ENCODE measurements at regions not wholly inside any gene's neighbourhood (a gene's known extent, or its start where the extent isn't known, plus 50 kb on each side); places are given as distances from the start of the nearest gene placed in this dataset.
"Not testable (repeated sequence)": the region's sequence is repeated elsewhere in the genome, so short reads cannot be mapped to it uniquely, and the experiment has no call there.

GRCh38 chr7:56697058-56697457 is 435.2 kb downstream of the ZNF479 start:
- DNase-seq: not testable (repeated sequence)

DNA sequence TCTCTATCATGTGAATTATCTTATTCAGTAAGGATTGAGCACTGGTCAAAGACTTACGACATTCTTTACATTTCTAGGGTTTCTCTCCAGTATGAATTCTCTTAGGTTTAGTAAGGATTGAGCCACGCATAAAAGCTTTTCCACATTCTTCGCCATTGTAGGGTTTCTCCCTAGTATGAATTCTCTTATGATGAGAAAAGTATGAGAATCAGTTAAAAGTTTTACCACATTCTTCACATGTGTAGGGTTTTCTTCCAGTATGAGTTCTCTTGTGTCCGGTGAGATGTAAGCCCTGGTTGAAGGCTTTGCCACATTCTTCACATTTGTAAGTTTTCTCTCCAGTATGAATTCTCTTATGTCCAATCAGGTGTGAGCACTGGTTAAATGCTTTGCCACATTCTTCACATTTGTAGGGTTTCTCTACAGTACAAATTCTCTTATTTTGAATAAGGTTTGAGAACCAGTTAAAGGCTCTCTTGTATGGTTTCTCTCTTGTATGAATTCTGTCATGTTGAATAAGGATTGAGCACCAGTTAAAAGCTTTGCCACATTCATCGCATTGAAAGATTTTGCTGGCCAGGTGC is 445.9 kb downstream of the ZNF479 start:
- DNase-seq: no peak

DNA sequence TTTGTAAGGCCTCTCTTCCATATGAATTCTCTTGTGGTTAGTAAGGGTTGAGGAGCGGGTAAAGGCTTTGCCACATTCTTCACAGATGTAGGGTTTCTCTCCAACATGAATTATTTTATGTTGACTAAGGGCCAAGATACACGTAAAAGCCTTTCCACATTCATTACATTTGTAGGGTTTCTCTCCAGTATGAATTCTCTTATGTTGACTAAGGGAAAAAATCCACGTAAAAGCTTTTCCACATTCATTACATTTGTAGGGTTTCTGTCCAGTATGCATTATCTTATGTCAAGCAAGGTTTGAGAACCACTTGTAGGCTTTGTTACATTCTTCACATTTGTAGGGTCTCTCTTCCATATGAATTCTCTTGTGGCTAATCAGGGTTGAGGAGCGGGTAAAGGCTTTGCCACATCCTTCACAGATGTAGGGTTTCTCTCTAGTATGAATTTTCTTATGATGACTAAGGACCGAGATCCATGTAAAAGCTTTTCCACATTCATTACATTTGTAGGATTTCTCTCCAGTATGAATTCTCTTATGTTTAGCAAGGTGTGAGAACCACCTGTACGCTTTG is 493.0 kb downstream of the ZNF479 start:
- DNase-seq: no peak

DNA sequence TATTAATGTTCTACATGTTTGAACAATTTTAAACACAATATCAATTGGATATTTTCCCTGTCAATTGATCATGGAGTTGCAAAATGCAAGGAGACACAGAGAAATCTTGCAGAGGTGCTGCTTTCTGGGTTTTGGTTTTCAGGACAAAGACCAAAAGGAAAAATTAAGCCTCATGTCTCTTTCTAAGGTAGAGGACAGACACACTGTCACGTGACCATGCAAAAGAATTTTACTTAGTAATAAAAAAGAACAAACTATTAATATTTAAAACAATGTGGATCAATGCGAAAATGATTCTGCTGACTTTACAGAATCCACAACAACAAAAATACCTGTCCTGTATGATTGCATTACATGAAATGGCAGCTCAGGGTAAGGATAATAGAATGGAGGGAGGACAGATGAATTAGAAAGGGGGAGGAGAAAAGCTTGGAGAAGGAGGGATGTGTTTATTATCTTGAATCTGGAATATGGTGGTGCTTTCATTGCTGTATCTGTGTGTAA is 493.7 kb upstream of the NUPR2 start:
- DNase-seq: no peak

DNA sequence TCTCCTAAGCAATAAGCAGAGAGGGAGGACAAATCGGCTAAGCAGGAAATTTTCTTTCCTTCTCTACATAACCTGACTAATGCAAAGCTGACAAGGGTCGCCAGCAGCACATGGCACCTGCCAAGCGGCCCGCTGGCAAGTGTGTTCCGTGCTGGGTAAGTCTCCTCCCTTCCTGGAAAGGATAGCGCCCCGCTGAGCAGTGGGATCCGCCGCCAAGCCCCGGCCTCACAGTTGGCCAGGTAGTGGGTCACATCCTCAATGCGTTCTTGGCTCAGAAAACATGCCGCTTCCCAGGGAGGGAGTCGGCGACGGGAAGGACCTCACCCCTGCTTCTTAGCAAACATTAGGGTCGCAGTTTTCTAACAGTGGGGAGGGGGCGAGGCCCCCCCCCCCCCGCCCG is 488.9 kb upstream of the NUPR2 start:
- DNase-seq: no peak

DNA sequence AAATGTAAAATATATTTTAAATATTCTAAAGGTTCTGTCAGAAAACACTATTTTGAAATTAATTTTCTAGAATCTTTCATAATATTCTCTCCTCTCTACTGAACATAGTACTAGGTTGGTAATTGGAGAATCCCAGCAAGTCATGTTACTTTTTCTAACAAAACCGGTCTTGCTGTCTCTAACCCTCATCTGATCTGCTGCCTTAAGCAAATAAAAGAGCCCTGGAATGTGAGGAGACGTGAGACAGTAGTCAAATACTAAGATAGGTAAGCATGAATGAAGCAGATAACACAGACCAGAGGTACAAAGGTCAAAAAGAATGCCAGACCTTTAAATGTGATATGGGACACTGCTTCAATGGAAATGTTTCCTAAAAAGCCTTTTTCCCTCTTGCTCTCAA is 462.4 kb upstream of the NUPR2 start:
- DNase-seq: no peak

DNA sequence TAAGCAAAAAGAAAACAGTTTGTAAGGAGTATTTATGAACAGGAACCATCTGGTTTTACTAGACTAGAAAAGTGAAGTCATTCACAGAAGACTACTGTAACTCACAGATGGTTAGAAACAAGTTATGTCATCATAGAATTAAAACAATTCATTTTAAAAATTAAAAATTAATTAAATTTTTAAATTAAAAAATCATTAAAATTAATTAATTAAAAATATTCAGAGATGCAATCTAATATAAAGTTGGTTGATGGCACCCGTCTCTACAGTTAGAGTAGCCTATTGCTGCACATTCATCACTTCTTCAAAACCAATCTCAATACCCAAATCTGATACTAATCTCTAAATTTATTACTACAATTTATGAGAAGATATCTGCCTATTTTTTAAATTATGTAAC is 454.8 kb upstream of the NUPR2 start:
- DNase-seq: no peak

DNA sequence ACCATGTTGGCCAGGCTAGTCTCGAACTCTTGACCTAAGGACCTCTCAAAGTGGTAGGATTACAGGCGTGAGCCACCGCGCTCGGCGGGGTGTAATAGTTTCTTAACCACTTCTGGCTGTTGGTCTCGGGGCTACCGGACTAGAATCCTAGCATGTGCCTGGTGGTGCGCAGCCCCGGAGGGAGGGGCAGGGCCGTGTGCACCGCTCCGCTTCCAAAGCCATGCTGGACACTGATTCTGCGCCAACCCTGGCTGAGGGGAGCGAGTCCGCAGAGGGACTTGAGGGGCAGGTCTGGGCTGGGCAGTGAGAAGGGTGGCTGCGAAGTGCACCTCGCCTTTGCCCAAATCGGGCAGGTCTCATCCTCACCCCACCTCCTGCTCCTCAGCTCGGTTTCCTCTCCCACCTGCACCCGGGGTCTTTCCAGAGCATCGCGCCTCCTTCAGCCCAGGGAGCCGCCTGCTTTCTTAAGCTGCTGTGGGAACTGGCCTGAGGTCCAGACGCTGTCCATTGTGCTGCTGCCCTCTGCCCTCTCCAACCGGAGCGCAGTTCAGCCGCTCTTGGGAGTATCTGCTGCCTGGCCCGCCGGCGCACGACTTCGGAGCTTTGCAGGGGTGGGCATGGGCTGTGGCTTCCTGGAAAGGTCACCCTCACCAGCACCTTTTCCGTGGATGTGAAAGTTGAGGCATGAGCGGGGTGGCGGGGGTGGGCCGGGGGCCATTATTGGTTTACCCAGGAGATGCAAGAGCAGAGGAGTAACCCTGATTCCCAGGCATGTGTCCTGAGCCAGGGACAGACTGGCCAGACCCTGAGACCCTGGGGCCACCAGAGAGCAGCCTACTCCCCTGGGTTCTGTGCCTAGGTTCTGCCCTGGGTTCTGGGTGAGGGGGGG is 422.6 kb upstream of the NUPR2 start:
- DNase-seq: no peak

- DNase-seq: no peak
Measured at GRCh38 chr7:56537952-56538351, 421.7 kb upstream of the NUPR2 start.

DNA sequence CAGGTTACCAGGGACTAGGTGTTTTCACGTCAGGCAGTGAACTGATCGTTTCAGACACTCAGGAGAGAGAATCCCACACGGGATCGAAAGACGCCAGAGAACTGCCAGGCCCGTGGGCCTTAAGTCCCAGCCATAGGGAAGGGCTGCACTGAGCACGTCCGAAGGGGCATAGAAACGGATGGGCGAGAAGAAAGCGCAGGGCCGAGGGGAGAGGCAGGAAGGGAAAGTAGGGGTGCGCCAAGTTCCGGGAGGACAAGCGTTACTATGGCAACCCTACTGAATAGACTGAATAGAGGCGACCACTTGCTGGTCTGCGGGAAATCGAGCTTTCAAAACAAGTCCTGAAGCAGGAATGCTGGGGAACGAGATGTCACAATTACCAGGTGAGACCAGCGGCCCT is 421.3 kb upstream of the NUPR2 start:
- DNase-seq: no peak

DNA sequence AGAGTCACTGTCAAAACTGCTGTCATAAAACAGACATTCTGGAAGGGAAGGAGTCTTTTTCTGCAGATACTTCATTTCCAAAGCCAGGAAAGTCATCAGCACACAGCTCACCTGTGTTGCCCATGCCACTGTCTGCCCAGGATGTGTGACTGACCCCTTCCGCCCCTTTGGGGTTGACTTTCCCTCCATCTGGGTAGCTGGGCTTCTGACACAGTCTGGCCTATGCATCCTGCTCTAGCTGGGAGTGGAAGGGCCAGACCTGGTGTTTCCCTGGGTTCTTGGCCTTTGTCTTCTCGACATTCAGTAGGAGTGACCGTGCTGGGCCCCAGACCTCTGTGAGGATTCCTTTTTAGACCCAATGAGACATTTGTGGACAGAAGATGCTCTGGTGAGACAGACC is 378.9 kb upstream of the NUPR2 start:
- DNase-seq: no peak

DNA sequence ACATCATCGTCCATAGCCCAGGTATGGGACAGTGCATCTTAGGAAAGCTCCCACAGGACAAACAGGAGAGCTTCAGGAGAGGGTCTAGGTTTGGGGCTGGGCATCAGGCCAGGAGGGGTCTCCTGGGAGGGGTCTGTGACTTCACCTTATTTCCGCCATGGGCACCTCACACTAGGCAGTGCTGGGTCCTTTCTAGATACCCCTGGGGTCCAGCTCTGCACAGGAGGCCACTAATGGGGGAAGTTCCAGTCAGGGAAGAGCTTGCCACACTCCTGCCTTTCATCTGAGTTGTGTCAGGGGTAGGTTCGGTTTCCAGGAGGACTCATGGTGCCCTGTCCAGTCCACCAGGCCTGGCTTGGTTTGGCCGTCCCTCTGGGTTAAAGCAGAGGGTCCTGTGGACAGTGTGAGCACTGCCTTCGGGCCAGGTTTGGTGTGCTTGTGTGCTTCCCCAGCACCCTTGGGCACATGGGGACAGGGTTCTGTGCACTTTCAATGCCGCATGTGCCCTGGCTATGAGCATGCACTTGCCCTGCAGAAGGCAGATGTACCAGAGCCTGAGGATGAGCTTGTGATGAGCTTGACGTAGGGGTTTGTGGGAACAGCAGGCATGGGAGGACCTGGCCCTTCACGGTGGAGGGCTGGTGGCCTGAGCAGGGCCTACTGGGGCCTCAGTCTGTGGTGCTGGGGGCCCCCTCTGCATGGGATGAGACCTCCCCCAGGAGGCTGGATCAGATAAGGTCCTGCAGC is 377.7 kb upstream of the NUPR2 start:
- no peak for DNase-seq

- DNase-seq: no peak
Measured at GRCh38 chr7:56493196-56493595, 377.0 kb upstream of the NUPR2 start.

DNA sequence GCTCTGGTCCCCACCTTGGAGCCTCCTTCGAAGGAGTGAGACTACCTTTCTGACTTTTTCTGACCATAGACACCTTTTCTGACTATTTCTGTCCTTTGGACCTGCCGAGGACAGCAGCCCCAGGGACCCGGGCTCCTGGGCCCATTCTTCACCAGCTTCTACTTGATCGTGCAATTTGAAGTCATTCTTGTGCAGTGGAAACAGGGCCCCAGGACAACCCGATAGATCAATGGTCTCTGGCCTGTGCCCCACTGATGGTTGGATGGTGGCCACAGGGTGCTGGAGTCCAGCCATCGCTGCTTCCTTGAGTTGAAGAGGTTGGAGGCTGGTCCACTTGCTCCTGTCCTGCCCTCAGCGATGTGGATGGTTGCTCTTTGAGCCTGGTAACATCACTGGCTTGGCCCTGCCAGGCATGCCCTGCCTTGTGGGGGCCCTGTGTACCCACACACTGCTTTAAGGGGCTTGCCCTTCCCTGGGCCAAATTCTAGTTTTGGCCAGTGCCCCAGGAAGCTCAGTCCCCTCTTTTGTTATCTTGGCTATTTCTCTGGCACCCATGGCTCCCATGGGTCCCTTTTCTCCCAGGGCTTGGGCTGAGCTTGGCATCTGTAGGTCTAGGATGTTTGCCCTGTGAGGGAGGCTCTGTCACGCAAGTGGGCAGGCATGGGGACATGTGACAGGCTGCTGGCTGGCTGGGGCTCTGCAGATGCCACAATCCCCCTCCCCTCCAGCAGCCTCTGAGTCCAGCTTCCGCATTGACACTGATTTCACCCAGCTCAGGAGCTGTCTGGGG is 375.6 kb upstream of the NUPR2 start:
- DNase-seq: no peak

GRCh38 chr7:56483861-56484550 is 367.8 kb upstream of the NUPR2 start:
- DNase-seq: no peak

- no peak for DNase-seq
Measured at GRCh38 chr7:56483153-56483552, 366.9 kb upstream of the NUPR2 start.

DNA sequence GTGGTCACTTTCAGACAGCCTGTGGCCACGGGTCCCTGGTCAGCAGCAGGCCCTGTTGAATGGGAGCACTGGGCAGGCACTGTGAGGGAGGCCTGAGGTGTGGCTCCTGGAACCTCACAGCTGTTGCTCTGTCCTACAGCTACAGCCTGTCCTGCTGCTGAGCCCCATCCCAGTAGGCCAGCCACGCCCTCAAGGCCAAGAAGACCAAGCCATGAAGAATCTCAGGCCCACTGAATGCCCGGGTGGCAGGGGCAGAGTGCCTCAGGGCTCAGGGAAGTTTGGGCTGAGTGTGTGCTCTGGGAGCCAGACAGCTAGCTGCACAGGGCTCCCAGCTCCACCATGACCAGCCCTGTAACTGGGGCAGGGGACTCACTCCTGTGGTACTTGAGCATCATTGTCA is 363.5 kb upstream of the NUPR2 start:
- no peak for DNase-seq

DNA sequence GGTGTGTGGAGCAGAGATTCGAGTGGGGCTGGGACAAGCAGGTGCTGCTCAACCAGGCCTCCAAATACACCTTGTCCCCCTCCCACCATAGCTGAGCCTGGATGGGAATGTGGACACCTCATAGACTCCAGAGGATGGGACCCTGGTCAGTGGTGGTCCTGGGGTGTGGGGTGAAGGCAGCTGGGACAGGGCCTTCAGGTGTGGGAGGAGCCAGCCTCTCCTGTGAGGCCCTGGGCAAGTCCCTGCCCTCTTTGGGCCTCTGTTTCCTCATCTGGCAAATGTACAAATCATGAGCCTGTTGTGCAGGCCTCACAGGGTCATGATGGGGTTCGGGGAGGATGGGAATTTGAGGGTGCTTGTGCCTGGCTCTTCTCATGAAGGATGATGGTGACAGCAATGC is 362.9 kb upstream of the NUPR2 start:
- DNase-seq: no peak

- DNase-seq: no peak
Measured at GRCh38 chr7:56474271-56474670, 358.1 kb upstream of the NUPR2 start.

GRCh38 chr7:56471811-56472210 is 355.6 kb upstream of the NUPR2 start:
- DNase-seq: no peak

- not testable (repeated sequence) for DNase-seq
Measured at GRCh38 chr7:56466607-56467525, 350.6 kb upstream of the NUPR2 start.
